ENCODE measurements at regions not wholly inside any gene's neighbourhood (a gene's known extent, or its start where the extent isn't known, plus 50 kb on each side); places are given as distances from the start of the nearest gene placed in this dataset.

DNA sequence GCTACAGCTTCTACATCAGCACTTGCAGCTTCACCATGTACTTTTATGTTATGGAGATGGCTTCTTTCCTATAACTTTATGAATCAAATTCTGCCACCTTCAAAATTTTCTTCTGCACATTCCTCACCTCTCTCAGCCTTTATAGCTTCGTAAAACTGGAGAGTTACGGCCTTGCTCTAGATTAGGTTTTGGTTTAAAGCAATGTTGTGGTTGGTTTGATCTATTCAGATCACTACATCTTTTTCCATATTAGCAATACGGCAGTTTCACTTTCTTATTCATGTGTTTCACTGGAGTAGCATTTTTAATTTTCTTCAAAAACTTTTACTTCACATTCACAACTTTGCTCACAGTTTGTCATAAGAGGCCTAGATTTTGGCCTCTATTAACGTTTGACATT, 242.9 kb upstream of the GYPC start:
- Histone ChIP-seq H4K20me1 (ENCODE audit: insufficient read depth, low read length) (no peaks in the 10 kb centered on the region), H3K4me3 (replicated peaks in 1 of 3; ENCODE audit: low read depth in 2 of 3, low read length in 3 of 3) (no peak overlapping the region), H3K36me3 (replicated peaks in 1 of 2; ENCODE audit: control insufficient read depth in 1 of 2, insufficient read depth in 2 of 2, low read length in 2 of 2) (no peaks in the 10 kb centered on the region), H3K9me3 (replicated peaks in 1 of 2; ENCODE audit: control insufficient read depth in 1 of 2, insufficient read depth in 1 of 2, low read length in 2 of 2) (no peaks in the 10 kb centered on the region), H3K4me2 (replicated peaks; ENCODE audit: extremely low read depth, low read length, poor library complexity, severe bottlenecking) (no peak overlapping the region), H3K27ac (ENCODE audit: low read depth in 1 of 2, low read length in 2 of 2) (no peak overlapping the region), H3K4me1 (ENCODE audit: control insufficient read depth in 1 of 2, insufficient read depth in 2 of 2, low read length in 2 of 2) (no peaks in the 10 kb centered on the region), H3K9ac (ENCODE audit: insufficient read depth, low read length, poor library complexity, severe bottlenecking) (no peak overlapping the region), H2AFZ (ENCODE audit: insufficient read depth, low read depth, low read length, poor library complexity, severe bottlenecking) (no peak overlapping the region), H3K27me3 (ENCODE audit: control insufficient read depth in 2 of 2, insufficient read depth in 2 of 2, low read length in 2 of 2) (no peaks in the 10 kb centered on the region), H3K79me2 (ENCODE audit: insufficient read depth, low read length) (no peaks in the 10 kb centered on the region)
- intact Hi-C loops (cut with micrococcal nuclease) = no loop called here
- Mint-ChIP-seq H3K36me3 (no peaks in the 10 kb centered on the region), H3K27ac (no peak overlapping the region), H3K4me3 (no peak overlapping the region), H3K9me3 (peaks cover 0 to 5% (median under 1%) of the 10 kb centered on the region in 7 donors), H3K4me1 (no peaks in the 10 kb centered on the region), H3K27me3 (ENCODE audit: low read depth in 3 of 3) (peaks cover 0 to 5% (median 2%) of the 10 kb centered on the region in 3 donors)
- TF ChIP-seq, protein P1, sequence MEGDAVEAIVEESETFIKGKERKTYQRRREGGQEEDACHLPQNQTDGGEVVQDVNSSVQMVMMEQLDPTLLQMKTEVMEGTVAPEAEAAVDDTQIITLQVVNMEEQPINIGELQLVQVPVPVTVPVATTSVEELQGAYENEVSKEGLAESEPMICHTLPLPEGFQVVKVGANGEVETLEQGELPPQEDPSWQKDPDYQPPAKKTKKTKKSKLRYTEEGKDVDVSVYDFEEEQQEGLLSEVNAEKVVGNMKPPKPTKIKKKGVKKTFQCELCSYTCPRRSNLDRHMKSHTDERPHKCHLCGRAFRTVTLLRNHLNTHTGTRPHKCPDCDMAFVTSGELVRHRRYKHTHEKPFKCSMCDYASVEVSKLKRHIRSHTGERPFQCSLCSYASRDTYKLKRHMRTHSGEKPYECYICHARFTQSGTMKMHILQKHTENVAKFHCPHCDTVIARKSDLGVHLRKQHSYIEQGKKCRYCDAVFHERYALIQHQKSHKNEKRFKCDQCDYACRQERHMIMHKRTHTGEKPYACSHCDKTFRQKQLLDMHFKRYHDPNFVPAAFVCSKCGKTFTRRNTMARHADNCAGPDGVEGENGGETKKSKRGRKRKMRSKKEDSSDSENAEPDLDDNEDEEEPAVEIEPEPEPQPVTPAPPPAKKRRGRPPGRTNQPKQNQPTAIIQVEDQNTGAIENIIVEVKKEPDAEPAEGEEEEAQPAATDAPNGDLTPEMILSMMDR (IDR thresholded peaks at IDR 0.05) = no peak
- no peak for DNase-seq
- WGBS (ENCODE audit: insufficient coverage) = no CpG with 5 or more reads among the region's 4 CpGs

DNA sequence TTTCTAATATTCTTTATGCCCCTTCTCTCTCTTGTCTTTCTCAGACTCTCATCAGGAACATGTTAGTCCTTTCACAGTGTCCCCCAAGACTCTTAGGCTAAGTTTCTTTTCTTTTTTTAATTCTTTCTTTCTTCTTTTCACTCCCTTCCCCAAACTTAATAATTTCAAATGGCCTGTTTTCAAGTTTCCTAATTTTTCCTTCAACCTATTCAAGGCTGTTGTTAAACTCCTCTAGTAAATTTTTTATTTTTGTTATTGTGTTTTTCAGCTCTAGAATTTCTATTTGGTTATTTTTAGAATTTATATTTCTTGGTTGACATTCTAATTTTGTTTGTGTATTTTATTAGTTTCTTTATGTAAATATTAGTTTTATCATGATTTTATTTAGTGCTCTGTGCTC, 236.6 kb upstream of the GYPC start:
- intact Hi-C loops (cut with micrococcal nuclease) = no loop called here
- H3K36me3 ChIP-seq (replicated peaks in 1 of 2; ENCODE audit: control insufficient read depth in 1 of 2, insufficient read depth in 2 of 2, low read length in 2 of 2) = no peaks in the 10 kb centered on the region
- DNase-seq = no peak
- Mint-ChIP-seq H3K27me3 (ENCODE audit: low read depth in 3 of 3) (no peaks in the 10 kb centered on the region), H3K9me3 (peaks cover 5 to 24% (median 14%) of the 10 kb centered on the region in 7 donors), H3K36me3 (no peaks in the 10 kb centered on the region), H3K27ac (no peak overlapping the region), H3K4me1 (no peaks in the 10 kb centered on the region), H3K4me3 (no peak overlapping the region)
- TF ChIP-seq, protein P1 (IDR thresholded peaks at IDR 0.05) = no peak
- no peaks in the 10 kb centered on the region for H4K20me1 ChIP-seq (ENCODE audit: insufficient read depth, low read length)
- no peaks in the 10 kb centered on the region for H3K79me2 ChIP-seq (ENCODE audit: insufficient read depth, low read length)
- H3K27ac ChIP-seq (ENCODE audit: low read depth in 1 of 2, low read length in 2 of 2) = no peak overlapping the region
- H3K27me3 ChIP-seq (ENCODE audit: control insufficient read depth in 2 of 2, insufficient read depth in 2 of 2, low read length in 2 of 2) = no peaks in the 10 kb centered on the region
- no peak overlapping the region for H3K4me2 ChIP-seq (replicated peaks; ENCODE audit: extremely low read depth, low read length, poor library complexity, severe bottlenecking)
- H3K4me3 ChIP-seq (replicated peaks in 1 of 3; ENCODE audit: low read depth in 2 of 3, low read length in 3 of 3) = no peak overlapping the region
- no peak overlapping the region for H3K9ac ChIP-seq (ENCODE audit: insufficient read depth, low read length, poor library complexity, severe bottlenecking)
- peaks cover 5 to 6% of the 10 kb centered on the region in 2 donors for H3K9me3 ChIP-seq (replicated peaks in 1 of 2; ENCODE audit: control insufficient read depth in 1 of 2, insufficient read depth in 1 of 2, low read length in 2 of 2)
- H2AFZ ChIP-seq (ENCODE audit: insufficient read depth, low read depth, low read length, poor library complexity, severe bottlenecking) = no peak overlapping the region
- H3K4me1 ChIP-seq (ENCODE audit: control insufficient read depth in 1 of 2, insufficient read depth in 2 of 2, low read length in 2 of 2) = no peaks in the 10 kb centered on the region
